Stimulated activated CD4-positive, alpha-beta T cell treated with anti-CD3 and anti-CD28 coated beads, TNF-alpha, amount 100 ng/mL, for 48 hours (primary cell): ENCODE measurements at regions not wholly inside any gene's neighbourhood (a gene's known extent, or its start where the extent isn't known, plus 50 kb on each side); places are given as distances from the start of the nearest gene placed in this dataset.

Experiments
- DNase-seq, 3 donors: peaks; one replicate each; pipeline ENCODE4 v3.0.0-alpha.2; 2020; ENCODE audit warnings: low read depth in 3 of 3

DNA sequence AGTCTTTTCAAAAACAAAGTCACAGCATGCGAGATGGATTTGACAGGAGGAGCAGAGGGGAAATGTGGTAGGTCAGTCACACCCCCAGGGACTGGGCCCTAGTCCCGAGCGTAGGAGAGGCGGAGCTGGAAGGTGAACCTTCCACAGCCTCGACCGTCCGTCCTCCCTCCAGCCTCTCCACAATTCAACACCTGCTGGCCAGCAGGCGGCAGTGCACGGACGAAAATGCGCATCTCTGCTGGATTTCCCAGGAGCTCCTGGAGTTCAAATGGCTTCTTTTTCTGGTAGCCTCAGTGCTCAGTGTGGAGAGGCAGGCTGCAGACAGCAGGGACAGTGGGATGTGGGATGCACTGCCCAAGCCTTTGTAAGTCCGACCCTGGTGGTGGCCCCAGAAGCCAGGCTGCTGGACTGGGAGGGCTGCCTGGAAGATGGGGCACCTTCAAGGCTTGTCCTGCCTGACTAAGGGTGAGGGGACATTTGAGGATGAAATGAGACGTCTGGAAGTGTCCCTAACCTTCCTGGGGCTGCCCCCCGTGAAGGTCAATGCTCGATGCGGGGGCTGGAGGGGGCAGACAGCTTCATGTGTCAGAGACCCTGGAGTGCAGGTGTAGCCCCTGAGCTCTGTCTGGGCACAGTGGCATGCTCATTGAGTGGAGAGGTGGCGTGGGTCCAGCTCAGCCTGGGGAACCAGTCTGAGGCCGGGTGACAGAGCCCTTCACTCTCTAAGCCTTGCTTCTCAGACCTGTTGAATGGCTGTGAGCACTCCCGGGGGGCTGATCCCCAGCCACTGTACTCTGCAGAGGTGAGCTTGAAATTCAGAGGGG is 189.5 kb downstream of the TFCP2L1 start:
- no peak for DNase-seq

GRCh38 chr2:121096611-121097010 is 188.4 kb downstream of the TFCP2L1 start:
- DNase-seq: no peak

DNA sequence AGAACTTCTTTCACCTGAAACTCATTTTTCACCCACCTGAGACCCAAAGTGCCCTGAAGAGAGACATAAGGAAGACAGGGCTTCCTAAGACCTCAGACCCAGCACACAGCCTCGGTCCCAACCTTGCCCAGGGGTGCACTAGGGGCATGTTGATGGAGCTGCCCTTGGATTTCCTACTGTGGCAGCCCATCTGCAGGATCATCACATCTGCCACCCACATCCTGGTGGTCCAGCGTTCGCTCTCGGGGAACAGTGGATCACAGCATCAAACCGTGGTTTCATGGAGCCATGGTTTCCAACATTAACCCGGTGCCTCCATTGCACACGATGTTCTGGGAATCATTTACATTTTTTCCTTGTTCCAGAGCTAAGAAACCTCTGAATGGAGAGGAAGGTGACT is 186.4 kb downstream of the TFCP2L1 start:
- no peak for DNase-seq

- DNase-seq: no peak
These were observed 185.4 kb downstream of the TFCP2L1 start for GRCh38 chr2:121099329-121100290.

- no peak for DNase-seq
These were observed 183.8 kb downstream of the TFCP2L1 start for GRCh38 chr2:121101093-121101715.

DNA sequence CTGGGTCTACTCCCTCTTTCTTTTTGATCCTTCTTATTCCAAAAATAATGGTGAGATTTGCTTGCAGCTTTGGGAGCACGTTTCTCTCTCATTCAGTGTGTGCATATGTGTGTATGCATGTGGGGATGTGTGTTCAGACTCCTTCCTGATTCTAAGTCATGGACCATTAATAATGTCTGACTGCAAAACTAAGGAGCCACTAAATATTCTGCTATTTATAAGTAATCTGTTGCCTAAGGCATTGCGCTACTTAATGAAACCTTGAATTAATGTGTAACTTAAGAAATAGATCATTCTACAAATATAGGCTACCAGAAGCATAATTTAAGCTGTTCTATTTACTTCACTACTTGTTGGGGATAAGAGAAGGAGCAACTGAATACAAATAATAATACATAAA is 182.1 kb downstream of the TFCP2L1 start:
- DNase-seq: no peak

DNA sequence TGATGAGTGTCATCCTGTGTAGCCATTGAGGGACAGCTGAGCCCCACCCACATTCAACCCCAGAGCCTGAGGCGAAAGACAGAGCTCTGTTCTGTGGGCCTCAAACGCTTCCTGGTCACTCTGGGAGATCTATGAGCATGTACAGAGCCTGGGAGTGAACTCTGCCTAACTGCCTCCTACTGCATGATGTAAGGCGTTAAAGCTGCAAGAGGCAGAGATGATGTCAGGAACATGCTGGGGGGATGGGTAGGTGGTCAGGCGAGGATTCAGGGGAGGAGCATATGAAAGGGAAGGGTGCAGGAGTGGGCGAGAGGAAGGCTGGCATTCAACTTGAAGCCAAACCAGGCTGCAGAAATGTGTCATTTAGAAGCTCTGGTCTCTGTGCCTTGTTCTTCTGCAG is 181.0 kb downstream of the TFCP2L1 start:
- DNase-seq: no peak

- no peak for DNase-seq
These were observed 180.3 kb downstream of the TFCP2L1 start for GRCh38 chr2:121104721-121105141.

GRCh38 chr2:121110924-121111323 is 174.1 kb downstream of the TFCP2L1 start:
- no peak for DNase-seq

DNA sequence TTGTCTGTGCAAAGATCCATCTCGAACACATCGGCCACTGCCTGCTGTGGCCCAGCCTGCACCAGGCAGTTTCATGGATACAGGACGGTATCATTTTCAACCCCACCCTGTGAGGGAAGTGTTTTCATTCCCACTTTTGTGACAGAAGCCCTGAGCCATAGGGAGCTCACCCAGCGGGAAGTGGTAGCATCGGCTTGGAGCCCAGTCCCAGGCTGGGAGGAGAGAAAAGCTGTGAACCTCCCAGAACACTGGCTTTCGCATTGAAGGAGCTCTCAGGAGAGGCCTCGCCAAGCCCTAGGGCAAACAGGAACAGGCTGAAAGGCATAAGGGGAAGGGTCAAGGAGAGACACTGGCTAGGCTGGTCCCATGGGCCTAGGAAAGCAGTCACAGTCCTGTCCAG is 166.1 kb downstream of the TFCP2L1 start:
- no peak for DNase-seq

GRCh38 chr2:121120411-121120810 is 164.6 kb downstream of the TFCP2L1 start:
- no peak for DNase-seq

- DNase-seq: no peak
These were observed 164.0 kb downstream of the TFCP2L1 start for GRCh38 chr2:121120991-121121390.

- no peak for DNase-seq
These were observed 163.3 kb downstream of the TFCP2L1 start for GRCh38 chr2:121121661-121122060.

- DNase-seq: no peak
These were observed 161.7 kb downstream of the TFCP2L1 start for GRCh38 chr2:121123268-121123667.

GRCh38 chr2:121124330-121124729 is 160.7 kb downstream of the TFCP2L1 start:
- no peak for DNase-seq

GRCh38 chr2:121125350-121125749 is 159.7 kb downstream of the TFCP2L1 start:
- DNase-seq: no peak

GRCh38 chr2:121128741-121129659 is 156.0 kb downstream of the TFCP2L1 start:
- peak in 1 of 3 donors; percentile 7 for DNase-seq

- no peak for DNase-seq
These were observed 155.3 kb downstream of the TFCP2L1 start for GRCh38 chr2:121129692-121130091.

DNA sequence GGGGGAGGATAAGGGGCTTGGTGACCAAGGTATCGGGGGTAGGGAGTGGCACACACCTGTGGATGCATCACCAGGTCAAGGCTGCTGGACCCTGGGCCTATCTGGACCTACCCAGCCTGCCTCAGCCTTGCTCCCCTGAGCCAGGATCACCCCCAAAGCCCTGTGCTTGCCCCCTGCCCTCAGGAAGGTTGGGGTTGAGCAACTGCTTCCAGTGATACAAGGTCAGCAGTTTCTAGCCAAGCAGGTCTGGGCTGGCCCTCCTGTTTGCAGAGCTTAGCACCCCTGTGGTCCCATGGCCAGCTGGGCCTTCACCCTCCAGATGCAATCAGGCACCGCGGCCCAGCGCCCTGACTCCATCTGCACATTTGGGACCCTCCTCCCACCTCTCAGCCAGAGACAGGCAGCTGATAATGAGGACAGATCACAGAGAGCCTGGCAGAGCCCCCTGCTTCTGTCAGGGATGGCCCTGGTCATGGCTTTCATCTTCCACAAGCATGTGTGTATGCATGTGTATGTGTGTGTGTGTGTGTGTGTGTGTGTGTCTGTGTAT is 154.6 kb downstream of the TFCP2L1 start:
- no peak for DNase-seq

DNA sequence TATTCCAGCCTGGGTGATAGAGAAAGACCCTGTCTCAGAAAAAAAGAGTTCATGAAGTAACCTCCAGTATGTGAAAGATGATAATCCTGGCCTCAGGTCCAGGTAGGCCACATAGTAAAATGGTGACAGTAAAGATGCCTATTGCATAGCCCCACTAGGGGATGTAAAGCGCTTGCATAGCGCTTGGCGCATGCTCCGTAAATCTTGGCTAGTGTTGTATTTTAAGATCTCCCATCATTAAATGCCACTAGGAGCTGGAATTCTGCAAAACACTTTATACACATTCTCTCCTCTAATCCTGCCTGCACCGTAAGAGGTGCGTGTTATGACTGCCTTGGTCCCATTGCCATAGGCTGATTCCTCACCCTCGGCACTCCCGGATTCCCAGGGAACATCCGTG is 153.6 kb downstream of the TFCP2L1 start:
- no peak for DNase-seq
